ENCODE measurements at regions not wholly inside any gene's neighbourhood (a gene's known extent, or its start where the extent isn't known, plus 50 kb on each side); places are given as distances from the start of the nearest gene placed in this dataset.

- H3K79me1 ChIP-seq (ENCODE audit: low read depth, low read length): no peaks in the 10 kb centered on the region
- H4K5ac ChIP-seq (ENCODE audit: insufficient read length, low read depth, low read length): no peak overlapping the region
- H3K14ac ChIP-seq (ENCODE audit: insufficient read length): no peak overlapping the region
- no peaks in the 10 kb centered on the region; a peak in 1 of 7 replicates for H3K27me3 ChIP-seq (replicated peaks in 1 of 4; ENCODE audit: control insufficient read depth in 3 of 4, extremely low read depth in 1 of 4, insufficient read depth in 3 of 4, low read length in 3 of 4)
- no peak overlapping the region for H2BK5ac ChIP-seq (ENCODE audit: low read depth, low read length)
- H4K20me1 ChIP-seq (replicated peaks in 1 of 2; ENCODE audit: control insufficient read depth in 1 of 2, insufficient read depth in 2 of 2, low read length in 2 of 2): no peaks in the 10 kb centered on the region
- H2BK12ac ChIP-seq (ENCODE audit: low read depth, low read length): 0 out of 2 replicates have a peak overlapping the region, but pooled peaks have one; percentile 39
- H3K4ac ChIP-seq (replicated peaks; ENCODE audit: insufficient read length, low read depth, low read length): no peak overlapping the region
- H3K4me3 ChIP-seq (ENCODE audit: extremely low read depth in 1 of 4, insufficient read depth in 2 of 4, low read depth in 3 of 4, low read length in 4 of 4): no peak overlapping the region
- DNase-seq (ENCODE audit: low read depth in 1 of 2, low spot score in 2 of 2): peak in 1 of 2 experiments; percentile 24
- 90% methylated on average over 19 of the region's 19 CpGs; no CpG with 5 or more reads in 1 of the 2 experiments for WGBS, 2 experiments (ENCODE audit: extremely low coverage in 1 of 2, insufficient coverage in 1 of 2, insufficient read length in 1 of 2, insufficient replicate concordance in 2 of 2, low coverage in 1 of 2, low lambda C conversion rate in 2 of 2, missing lambda C conversion rate in 1 of 2)
- H2BK20ac ChIP-seq (ENCODE audit: low read length): no peak overlapping the region
- H3K9ac ChIP-seq (replicated peaks in 1 of 4; ENCODE audit: extremely low read depth in 1 of 4, low read depth in 3 of 4, low read length in 3 of 4): no peak overlapping the region
- no peaks in the 10 kb centered on the region; the same call in 1 of the 2 replicates for H3K23me2 ChIP-seq (ENCODE audit: low read depth, low read length)
- H2BK120ac ChIP-seq (replicated peaks; ENCODE audit: low read depth, low read length): no peak overlapping the region
- no peak overlapping the region for H3K18ac ChIP-seq (ENCODE audit: extremely low read depth, low read length)
- no peaks in the 10 kb centered on the region for H3K4me1 ChIP-seq (replicated peaks in 1 of 4; ENCODE audit: control insufficient read depth in 3 of 4, insufficient read depth in 4 of 4, low read length in 3 of 4)
- no peak overlapping the region for H2AFZ ChIP-seq (ENCODE audit: low read length)
- H3K79me2 ChIP-seq (ENCODE audit: control insufficient read depth in 1 of 2, insufficient read depth in 2 of 2, low read length in 2 of 2): no peaks in the 10 kb centered on the region
- no peaks in the 10 kb centered on the region for H3K36me3 ChIP-seq (ENCODE audit: control insufficient read depth in 2 of 4, insufficient read depth in 4 of 4, low read length in 3 of 4)
- H2BK15ac ChIP-seq (ENCODE audit: low read length): no peak overlapping the region
- no peak overlapping the region for H3K56ac ChIP-seq (replicated peaks; ENCODE audit: insufficient read length, low read depth, low read length)
- H3K23ac ChIP-seq (ENCODE audit: insufficient read length): no peak overlapping the region
- FAIRE-seq: no peak
- no peak overlapping the region for H2AK5ac ChIP-seq (ENCODE audit: low read depth, low read length)
- H4K8ac ChIP-seq (ENCODE audit: extremely low read depth, insufficient read depth, low read length): no peak overlapping the region
- ChIA-PET POLR2A (ENCODE audit: partially characterized antibody) (no interaction called here), CTCF (ENCODE audit: partially characterized antibody) (interaction anchor here (1.8 kb wide), 1 partner anchor 32 kb away, joined by 6 read pairs; no protein-coding TSS in a partner anchor)
- H4K91ac ChIP-seq (replicated peaks; ENCODE audit: insufficient read length, low read length): no peak overlapping the region
- H3K4me2 ChIP-seq (ENCODE audit: insufficient read depth in 1 of 2, low read depth in 2 of 2, low read length in 2 of 2): no peak overlapping the region
- no peak overlapping the region for H3K27ac ChIP-seq (ENCODE audit: low read depth, low read length)
- H3K9me3 ChIP-seq (ENCODE audit: insufficient read depth in 2 of 2, low read depth in 1 of 2, low read length in 1 of 2): no peaks in the 10 kb centered on the region
- TF ChIP-seq TAF1 (IDR thresholded peaks at IDR 0.05; ENCODE audit: low read depth, low read length): no peak
- TF ChIP-seq RAD21 (IDR thresholded peaks at IDR 0.05 in 1 of 2, conservative IDR thresholded peaks at IDR 0.05 in 1 of 2; ENCODE audit: low read depth in 2 of 2, low read length in 2 of 2): no peak
- TF ChIP-seq SIN3A (conservative IDR thresholded peaks at IDR 0.05 in 1 of 2, IDR thresholded peaks at IDR 0.05 in 1 of 2; ENCODE audit: low read depth in 1 of 2, low read length in 2 of 2): no peak
- TF ChIP-seq TEAD4 (IDR thresholded peaks at IDR 0.05; ENCODE audit: low read depth, low read length): no peak
- no peak for TF ChIP-seq EGR1 (IDR thresholded peaks at IDR 0.05; ENCODE audit: borderline replicate concordance, low read depth, low read length)
- no peak for TF ChIP-seq CTCF (IDR thresholded peaks at IDR 0.05; ENCODE audit: control extremely low read depth in 1 of 3, insufficient read depth in 1 of 3, low read depth in 1 of 3, low read length in 3 of 3)
- TF ChIP-seq TAF7 (optimal IDR thresholded peaks at IDR 0.05; ENCODE audit: borderline replicate concordance, low read depth, low read length): no peak
- TF ChIP-seq KDM4A (IDR thresholded peaks at IDR 0.05; ENCODE audit: low read depth, low read length, severe bottlenecking): no peak
- no peak for TF ChIP-seq HDAC6 (IDR thresholded peaks at IDR 0.05; ENCODE audit: low read depth, low read length)
- TF ChIP-seq JUN (IDR thresholded peaks at IDR 0.05; ENCODE audit: low read depth, low read length): no peak
These were observed 120.5 kb upstream of the SPACA7 start for GRCh38 chr13:112255550-112256120.
